H1 (cell line): ENCODE measurements at regions not wholly inside any gene's neighbourhood (a gene's known extent, or its start where the extent isn't known, plus 50 kb on each side); places are given as distances from the start of the nearest gene placed in this dataset.

Source experiments
- FOSL1 ChIP-seq: IDR thresholded peaks from 2 replicates; pipeline ENCODE4 v1.6.1; 2011; ENCODE audit warnings: mild to moderate bottlenecking, low read depth, low read length, moderate library complexity; ENCODE audit not compliant: insufficient read depth
- NRF1 ChIP-seq: IDR thresholded peaks from 2 replicates; pipeline ENCODE4 v1.6.1; 2011; ENCODE audit warnings: mild to moderate bottlenecking, low read depth, low read length, improper control_type of control experiment
- RBBP5 ChIP-seq: IDR thresholded peaks from 2 replicates; pipeline ENCODE4 v1.7.1; 2012; ENCODE audit warnings: low read depth, mild to moderate bottlenecking, inconsistent platforms, low read length, moderate library complexity, borderline replicate concordance
- SAP30 ChIP-seq: fragments of 300-600 bp; sonication (generic); IDR thresholded peaks from 2 replicates; pipeline ENCODE4 v1.7.1; 2012; ENCODE audit warnings: low read length, moderate library complexity, mild to moderate bottlenecking, inconsistent platforms; ENCODE audit not compliant: insufficient read depth, insufficient replicate concordance
- SP2 ChIP-seq: IDR thresholded peaks from 2 replicates; pipeline ENCODE4 v1.6.1; 2012; ENCODE audit warnings: mild to moderate bottlenecking, low read length, inconsistent platforms
- TAF1 ChIP-seq: IDR thresholded peaks from 2 replicates; pipeline ENCODE4 v1.6.1; 2011; ENCODE audit warnings: mild to moderate bottlenecking, low read depth, low read length

- no peak for TF ChIP-seq SP2
- TF ChIP-seq SAP30: no peak
- no peak for TF ChIP-seq NRF1
- TF ChIP-seq FOSL1: no peak
- no peak for TF ChIP-seq TAF1
- TF ChIP-seq RBBP5: no peak
These were observed 836.5 kb downstream of the PDCD6IP start (continued) for GRCh38 chr3:34634939-34635338.
